ENCODE measurements at regions not wholly inside any gene's neighbourhood (a gene's known extent, or its start where the extent isn't known, plus 50 kb on each side); places are given as distances from the start of the nearest gene placed in this dataset.
"Not testable (repeated sequence)": the region's sequence is repeated elsewhere in the genome, so short reads cannot be mapped to it uniquely, and the experiment has no call there.

DNA sequence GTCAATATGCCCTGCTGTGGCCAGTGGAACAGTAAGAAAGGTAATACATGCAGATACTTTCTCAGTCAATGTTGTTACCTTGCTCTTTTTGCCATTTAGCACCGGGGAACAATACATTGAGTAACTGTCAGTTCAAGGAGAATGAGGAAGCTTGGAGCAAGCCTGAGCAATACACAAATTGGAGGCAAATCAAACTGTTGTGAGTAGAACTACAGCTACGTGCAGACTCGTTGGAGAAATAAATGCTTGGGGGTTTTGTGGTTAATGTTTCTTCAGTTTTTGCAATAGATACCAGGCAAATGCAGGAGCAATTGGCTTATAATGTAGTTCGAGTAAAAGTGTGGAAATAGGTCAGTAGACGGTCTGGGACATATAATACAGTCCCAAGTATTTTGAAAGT is 587.3 kb upstream of the ROBO1 start:
- no peak for DNase-seq

DNA sequence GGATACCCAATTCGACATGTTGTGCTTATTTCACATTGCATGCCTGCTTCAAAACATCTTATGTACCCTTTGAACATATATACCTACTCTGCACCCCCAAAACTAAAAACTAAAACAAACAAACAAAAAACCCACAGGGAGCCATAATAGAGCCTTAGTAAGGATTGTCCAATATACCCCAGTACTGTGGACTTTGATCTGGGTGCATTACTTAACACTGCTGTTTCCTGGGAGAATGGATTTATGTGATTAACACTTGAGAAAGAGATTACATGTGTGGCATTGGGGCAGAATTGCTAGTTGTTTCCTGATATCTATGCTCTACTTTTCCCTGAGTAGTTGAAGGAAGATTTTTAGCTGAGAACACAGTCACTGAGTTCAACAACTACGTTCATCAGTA is 583.4 kb upstream of the ROBO1 start:
- no peak for DNase-seq

DNA sequence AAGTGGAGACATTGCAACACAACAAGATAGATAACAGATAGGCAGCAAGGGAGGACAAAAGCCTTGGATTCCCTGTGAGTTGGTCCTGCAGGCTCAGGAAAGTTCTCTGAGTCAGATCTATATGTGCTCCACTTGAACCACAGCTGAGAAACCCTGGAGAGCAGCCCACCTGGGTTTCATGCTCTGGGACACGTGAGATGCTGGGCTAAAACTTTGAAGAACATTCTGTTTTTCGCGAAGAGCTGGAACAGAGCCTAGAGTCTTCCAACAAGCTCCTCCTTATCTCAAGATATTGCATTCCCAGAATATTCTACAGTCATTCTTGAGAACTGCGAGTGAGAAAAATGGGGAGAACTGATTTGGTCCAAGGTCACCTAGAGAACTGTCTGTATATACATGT is 583.0 kb upstream of the ROBO1 start:
- DNase-seq, result no peak

DNA sequence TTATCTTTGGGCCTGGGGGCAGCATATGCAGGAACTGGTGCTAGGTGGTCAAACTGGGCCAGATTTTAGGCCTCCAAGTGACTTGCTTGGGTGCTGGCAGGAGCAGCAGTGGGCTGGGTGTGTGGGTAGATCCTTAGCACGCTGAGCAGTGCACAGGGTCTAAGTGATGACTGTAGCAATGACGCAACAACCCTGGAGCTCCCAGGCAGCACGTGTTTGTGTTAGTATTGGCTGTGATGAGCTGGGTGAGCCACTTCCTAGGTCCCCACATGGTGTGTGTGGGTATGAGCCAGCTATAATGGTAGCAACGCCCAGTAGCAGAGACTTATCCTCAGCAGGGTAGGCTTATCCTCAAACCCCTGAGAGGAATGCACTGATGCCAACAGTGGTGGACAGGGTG is 570.6 kb upstream of the ROBO1 start:
- DNase-seq, result no peak

DNA sequence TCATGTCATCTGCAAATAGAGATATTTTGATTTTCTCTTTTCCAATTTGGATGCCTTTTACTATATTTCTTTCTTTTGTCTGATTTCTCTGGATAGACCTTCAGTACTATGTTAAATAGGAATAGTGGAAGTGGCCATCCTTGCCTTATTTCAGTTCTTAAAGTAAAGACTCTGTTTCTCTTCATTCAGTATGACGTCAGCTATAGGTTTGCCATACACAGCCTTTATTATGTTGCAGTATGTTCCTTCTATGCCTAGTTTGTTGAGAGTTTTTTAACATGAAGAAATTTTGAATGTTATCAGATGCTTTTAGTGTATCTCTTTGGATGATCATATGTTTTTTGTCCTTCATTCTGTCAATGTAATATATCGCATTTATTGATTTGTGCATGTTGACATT is 566.7 kb upstream of the ROBO1 start:
- no peak for DNase-seq

DNA sequence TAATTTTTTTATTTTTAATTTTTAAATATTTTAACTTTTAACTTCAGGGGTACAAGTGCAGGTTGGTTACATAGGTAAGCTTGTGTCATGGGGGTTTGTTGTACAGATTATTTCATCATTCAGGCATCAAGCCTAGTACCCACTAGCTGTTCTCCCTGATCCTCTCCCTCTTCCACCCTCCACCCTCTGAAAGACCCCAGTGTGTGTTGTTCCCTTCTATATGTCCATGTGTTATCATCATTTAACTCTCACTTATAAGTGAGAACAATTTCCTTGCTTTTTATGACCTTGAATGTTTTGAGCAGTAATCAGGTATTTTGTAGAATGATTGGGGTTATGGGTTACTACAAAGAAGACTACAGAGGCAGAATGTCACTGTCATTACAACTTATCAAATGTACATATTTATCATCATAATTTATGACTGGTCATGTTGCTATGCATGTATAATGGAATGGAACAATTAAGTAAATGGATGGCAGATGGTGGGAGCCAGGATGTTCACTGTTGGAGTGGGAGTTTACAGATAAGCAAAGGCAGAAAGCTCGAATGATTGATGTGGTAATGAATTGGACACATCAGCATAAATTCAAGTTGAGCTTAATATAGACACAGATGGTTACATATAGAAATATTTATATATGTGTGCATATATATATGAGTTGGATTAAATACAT is 563.8 kb upstream of the ROBO1 start:
- DNase-seq, result no peak

DNA sequence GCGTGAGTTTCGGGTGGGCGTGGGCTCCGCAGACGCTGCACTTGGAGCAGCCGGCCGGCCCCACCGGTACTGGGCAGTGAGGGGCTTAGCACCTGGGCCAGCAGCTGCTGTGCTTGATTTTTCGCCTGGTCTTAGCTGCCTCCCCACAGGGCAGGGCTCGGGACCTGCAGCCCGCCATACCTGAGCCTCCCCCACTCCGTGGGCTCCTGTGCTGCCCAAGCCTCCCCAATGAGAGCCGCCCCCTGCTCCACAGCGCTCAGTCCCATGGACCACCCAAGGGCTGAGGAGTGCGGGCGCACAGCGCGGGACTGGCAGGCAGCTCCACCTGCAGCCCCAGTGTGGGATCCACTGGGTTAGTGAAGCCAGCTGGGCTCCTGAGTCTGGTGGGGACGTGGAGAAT is 546.7 kb upstream of the ROBO1 start:
- DNase-seq, result not testable (repeated sequence)

DNA sequence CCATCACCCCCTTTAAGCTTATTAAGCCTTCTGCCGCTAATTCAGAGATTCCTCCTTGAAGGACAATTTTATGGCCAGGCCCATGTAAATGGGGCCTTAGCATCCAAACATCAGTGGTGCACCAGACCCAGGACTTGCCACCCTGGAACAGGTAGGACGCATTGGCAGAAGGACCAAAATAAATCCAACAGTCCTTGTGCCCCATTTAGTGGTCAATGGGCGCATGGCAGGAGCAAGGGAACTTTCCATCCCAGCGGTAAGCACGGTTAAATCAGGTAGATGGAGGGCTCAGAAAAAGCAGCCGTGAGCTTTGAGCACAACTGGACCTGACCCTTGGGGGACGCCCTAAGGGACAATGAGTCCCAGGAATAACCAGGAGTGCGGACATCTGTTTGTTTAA is 540.8 kb upstream of the ROBO1 start:
- DNase-seq, result no peak

DNA sequence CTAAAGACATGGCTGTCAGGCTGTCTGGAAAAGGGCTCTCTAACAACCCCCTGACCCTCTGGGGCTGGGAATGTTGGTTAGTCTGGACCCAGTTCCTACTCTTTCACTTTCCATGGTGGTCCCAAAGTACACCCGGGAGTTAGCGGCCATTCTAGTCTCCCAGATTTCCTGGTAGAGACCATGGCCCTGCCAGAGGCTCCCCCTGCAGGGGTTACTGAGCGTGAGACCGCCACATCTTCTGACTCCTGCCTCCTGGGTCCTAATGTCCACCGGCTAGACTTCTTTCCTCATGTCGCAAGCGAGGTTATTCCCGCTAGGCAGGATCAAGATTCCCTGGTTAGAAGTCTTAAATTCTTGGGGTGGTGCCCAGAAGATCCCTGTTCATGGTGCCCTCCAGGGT is 540.0 kb upstream of the ROBO1 start:
- DNase-seq, result no peak

DNA sequence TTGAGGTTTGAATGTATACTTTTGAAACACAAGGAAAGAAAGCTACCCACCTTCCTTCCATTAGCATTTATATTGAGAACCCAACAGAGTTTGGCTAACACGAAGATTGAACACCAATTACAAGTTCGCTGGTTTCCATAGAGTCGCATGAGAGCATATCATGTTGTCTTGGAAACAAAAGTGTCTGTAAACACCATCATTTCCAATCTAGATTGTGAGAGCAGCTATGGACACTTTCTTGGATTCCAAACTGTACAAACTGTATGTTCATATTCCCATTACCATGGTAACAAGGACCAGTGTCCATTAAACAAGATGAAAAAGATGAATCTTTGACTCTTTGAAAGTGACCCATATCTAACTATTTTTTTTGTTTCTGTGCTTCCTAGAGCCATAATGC is 529.9 kb upstream of the ROBO1 start:
- DNase-seq, result no peak

DNA sequence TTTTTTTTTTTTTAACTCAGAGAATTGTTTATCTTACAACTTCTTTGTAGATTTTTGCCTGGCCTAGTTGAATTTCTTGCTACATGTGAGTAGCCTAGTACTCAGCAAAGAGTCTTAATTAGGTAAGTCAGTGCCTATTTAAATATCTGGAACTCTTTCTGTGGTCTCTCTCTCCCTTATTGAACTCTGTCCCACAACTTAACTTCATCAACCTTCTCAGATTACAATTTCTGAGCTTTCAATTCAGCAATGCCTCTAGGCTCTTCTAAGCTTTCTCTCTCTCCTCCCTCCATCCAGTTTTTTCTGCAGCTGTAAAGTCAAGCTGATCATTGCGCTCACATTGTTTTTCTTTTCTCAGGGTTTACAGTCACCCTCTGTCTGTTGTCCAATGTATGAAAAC is 517.6 kb upstream of the ROBO1 start:
- DNase-seq, result no peak

DNA sequence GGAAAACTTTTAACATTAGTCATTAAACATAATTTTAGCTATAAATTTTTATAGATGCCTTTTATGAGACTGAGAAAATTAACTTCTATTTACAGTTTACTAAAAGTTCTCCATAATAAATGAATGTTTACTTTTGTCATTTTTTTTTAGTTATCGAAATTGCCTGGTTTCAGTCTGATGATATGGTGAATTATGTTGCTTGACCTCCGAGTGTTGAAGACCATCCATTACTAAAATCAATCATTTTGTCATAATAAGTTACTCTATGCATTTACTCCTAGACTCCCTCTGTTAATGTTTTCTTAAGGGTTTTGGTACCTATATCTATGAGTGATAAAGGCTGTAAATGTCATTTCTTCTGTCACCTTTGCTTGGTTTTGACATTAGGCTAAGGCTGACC is 516.0 kb upstream of the ROBO1 start:
- DNase-seq, result no peak

DNA sequence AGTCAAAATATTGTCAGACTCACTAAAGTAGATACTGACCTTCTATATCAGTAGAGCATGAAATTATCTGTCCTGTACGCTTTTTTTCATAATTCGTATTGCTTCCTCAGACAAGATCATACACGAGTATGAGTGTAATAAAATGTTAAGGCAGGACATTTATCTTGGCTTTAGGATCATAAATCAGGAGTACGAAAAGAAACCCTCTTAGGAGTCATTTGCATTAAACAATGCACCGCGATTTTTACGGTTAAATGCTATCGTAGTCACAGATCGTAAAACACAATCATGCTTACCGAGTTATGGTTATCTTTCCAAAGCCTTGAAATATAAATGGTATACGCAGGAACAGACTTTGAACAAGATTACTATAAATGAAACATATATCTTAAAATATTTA is 510.3 kb upstream of the ROBO1 start:
- no peak for DNase-seq

DNA sequence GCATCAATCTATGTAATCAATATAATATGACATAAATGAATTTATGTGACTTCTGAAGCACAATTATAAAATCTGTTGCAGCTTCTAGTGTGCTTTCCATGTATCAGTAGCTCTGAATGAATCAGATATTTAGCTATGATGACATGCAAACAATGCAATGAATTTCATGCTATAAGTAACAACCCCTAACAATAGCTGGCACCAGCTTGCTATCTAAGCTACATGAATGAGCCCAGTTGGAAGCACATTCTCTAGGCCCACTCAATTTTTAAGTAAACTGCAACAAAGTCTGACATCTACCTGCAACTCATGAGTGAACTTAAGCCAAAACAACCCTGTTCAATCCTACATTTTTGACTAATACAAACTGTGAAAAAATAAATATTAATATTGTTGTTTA is 507.3 kb upstream of the ROBO1 start:
- DNase-seq, result no peak

DNA sequence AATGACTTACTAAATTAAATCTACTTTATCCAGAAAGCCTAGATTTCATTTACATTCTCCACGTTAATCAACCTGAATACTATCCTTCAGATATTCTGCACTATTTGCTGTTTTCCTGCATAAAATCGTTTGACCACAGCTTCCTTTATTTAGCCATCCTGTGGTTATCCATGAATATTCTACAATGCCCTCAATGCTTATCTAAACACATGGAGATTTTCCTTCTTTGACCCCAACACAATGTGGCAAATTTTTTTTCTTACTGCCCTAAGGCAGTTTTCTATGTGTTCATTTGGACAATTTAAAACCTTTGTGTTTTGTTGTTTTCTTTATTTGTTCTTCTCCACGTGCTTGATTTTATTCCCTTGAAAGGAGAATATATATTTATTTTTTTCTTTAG is 495.5 kb upstream of the ROBO1 start:
- DNase-seq, result no peak

DNA sequence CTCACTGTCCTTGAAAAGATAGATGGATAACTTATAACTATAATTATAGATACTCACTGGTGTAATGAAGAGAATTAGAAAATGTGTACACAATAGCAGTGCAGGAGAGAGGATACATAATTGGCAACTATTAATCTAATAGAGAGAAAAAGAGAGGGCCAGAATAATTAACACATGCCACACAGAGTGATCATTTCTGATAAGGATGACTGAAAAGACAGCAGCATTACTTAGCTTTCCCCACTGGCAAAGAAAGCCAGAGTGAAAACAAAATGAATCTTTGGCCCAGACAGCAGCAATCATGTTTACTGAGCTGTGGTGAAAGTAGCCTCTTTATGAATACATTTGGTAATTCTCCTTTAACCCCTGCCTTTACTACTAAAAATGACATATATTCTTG is 493.3 kb upstream of the ROBO1 start:
- no peak for DNase-seq

DNA sequence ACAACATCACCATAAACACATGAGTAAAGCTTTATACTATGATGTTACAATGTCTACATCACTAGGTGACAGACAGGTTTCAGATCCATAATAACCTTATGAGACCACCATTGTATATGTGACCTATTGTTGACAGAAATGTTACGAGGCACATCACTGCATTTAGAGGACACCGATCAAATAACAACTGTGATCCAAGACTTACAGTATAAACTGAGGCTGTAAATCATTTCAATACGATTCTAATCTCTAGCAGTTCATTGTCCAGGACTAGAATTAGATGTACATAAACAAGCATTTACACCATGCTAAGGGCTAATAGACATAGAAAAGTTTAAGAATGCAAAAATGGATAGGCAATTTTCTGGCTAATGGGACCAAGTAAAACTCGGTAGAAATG is 491.9 kb upstream of the ROBO1 start:
- DNase-seq, result no peak

DNA sequence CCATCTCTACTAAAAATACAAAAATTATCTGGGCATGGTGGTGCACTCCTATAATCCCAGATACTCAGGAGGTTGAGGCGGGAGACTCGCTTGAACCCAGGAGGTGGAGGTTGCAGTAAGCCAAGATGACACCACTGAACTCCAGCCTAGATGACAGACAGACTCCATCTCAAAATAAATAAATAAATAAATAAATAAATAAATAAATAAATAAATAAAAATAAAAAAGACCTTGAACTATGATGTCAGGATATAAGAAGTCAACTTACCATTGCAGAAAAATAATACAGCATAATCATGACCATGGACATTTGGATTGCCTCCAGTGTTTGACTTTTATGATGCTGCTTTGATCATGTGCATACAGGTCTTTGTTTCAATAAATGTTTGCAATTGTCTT is 484.3 kb upstream of the ROBO1 start:
- DNase-seq, result no peak

DNA sequence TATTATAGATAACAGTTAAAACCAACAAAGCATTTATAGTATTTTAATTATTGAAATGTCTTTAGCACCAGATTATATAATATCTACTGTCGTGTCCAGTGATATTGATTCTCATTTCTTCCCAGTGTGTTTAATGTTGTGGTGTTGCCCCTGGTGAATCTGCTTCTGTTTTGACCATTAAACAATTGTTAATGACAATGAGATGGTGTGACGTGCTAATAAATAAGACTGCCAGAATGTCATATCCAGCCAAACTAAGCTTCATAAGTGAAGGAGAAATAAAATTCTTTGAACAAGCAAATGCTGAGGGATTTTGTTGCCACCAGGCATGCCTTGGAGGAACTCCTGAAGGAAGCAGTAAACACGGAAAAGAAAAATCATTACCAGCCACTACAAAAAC is 480.0 kb upstream of the ROBO1 start:
- DNase-seq, result no peak

DNA sequence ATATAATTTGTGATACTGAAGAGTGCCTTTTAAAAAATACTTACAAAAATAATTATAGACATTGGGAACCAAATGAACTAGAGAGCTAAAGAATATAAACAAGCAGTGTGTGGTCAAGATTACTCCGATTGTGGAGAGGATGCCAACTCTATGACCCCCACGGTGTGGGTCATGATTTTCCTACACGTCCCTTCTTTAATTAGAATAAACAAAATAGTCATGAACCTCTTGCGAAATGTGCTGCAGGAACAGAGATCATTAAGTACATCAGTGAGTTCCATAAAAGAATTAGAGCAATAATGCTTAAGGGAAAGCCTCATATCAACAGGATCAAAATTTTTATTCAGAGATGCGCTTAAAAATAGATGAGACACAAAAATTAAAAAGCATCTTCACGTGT is 476.6 kb upstream of the ROBO1 start:
- DNase-seq, result no peak

DNA sequence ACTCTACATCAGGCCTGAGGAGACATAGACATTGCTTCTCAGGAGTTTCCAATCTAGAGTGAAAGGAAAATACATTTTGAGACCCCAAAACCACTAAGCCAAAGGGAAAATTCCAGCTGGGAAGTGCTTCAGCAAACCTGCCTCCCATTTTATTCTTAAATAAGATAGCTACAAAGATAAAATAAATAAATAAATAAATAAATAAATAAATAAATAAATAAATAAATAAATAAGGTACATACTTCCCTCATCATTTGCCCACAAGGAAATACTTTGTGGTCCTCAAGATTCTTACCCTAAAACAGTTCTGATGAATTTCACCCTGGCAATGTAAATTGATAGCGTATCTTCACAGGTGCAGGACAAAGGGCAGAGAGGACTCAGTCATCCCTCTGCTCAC is 474.0 kb upstream of the ROBO1 start:
- no peak for DNase-seq

DNA sequence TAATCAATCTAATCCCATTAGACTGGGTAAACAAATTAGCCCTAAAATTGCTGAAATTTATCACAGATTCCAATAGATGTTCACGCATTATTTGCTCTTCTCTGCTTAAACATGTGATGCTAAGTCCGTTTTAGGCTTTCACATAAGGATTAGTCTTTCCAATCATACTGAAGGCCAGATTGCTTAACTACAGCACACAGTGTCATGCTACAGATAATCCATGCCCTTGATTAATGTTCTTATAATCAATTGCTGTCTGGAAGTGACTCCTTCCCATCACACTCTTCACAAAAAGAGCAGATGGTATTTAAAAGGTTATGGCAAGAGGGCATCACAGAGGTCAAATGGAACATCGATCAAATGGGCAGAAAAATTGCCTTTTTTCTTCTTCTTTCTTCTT is 471.5 kb upstream of the ROBO1 start:
- DNase-seq, result no peak

DNA sequence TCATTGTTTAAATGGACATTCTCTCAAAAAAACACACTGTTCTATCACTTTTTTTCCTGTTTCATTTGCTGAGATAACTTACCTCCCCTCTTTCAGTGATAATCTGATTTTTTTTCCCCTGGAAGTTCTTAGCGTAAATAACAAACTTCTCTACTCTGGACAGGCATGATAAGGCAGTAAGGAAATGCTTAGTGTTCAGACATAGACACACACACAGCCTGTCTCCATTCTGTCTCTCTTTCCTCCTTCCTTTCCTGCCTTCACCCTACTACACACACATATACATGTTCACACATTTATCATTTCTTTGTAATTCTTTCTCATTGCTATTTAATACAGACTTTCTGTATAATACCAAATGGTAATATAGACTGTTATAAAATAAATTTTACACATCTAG is 470.8 kb upstream of the ROBO1 start:
- no peak for DNase-seq

DNA sequence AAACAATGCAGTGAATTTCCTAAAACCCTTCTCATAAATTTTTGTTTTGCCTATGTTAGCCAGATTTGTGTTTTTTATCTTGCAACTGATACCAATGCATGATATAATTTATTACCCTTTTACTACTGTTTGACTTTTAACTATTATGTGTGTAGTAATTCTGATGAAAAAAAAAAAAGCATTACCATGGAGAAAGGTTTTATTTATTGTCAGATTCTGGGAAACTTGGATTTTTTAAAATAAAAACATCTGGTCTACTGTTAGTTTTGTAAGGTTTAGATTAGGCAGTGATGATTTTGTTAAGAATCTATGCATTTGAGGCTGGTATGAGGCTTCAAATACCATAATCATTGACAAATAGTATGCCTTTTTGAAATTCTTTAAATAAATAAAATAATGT is 470.4 kb upstream of the ROBO1 start:
- DNase-seq, result no peak
